Gastrocnemius medialis (tissue), 4 donors: ENCODE measurements at regions not wholly inside any gene's neighbourhood (a gene's known extent, or its start where the extent isn't known, plus 50 kb on each side); places are given as distances from the start of the nearest gene placed in this dataset.

Experiments
- CTCF ChIP-seq, 5 experiments: fragments of 450-650 bp in 3 of 5; fragments of 200-600 bp in 2 of 5; sonication (generic) in 2 of 5; IDR thresholded peaks in 4 of 5; conservative IDR thresholded peaks in 1 of 5; 1 replicate in 4 of 5; 2 replicates in 1 of 5; pipeline ENCODE4 v1.5.1; 2016 to 2019; ENCODE audit warnings: antibody characterized with exemption in 5 of 5, mild to moderate bottlenecking in 3 of 5, moderate library complexity in 3 of 5
- POLR2A ChIP-seq, 2 donors: fragments of 450-650 bp; IDR thresholded peaks; one replicate each; pipeline ENCODE4 v1.6.1; 2017; ENCODE audit warnings: antibody characterized with exemption in 2 of 2, mild to moderate bottlenecking in 2 of 2, moderate library complexity in 2 of 2

- TF ChIP-seq CTCF (IDR thresholded peaks at IDR 0.05 in 4 of 5, conservative IDR thresholded peaks at IDR 0.05 in 1 of 5) (no peak), POLR2A (IDR thresholded peaks at IDR 0.05) (no peak)
Observed at GRCh38 chr12:90098132-90098779, 389.6 kb upstream of the ATP2B1 start.
